ENCODE measurements at regions not wholly inside any gene's neighbourhood (a gene's known extent, or its start where the extent isn't known, plus 50 kb on each side); places are given as distances from the start of the nearest gene placed in this dataset.
A peak's percentile ranks its signal among the peaks of the same experiment; 100 is the strongest.

GRCh38 chr15:70502529-70502928, 260.8 kb downstream of the UACA start:
- intact Hi-C loops (cut with micrococcal nuclease; ENCODE audit: unreplicated experiment) = loop anchor here (5.0 kb wide), 1 partner anchor 405 kb away; the partner anchor contains the start of gene TLE3
- H3K9me2 ChIP-seq (ENCODE audit: insufficient read depth, low read length) = no peaks in the 10 kb centered on the region
- no peaks in the 10 kb centered on the region for H3K9me3 ChIP-seq (ENCODE audit: low read length)
- no peaks in the 10 kb centered on the region for H4K20me1 ChIP-seq (ENCODE audit: insufficient read depth, low read length)
- TF ChIP-seq EZH2phosphoT487 (IDR thresholded peaks at IDR 0.05; ENCODE audit: borderline replicate concordance, low read depth, low read length) (no peak), CTCF (conservative IDR thresholded peaks at IDR 0.05; ENCODE audit: low read length) (no peak)
- H3K36me3 ChIP-seq (ENCODE audit: insufficient read depth, low read length) = no peaks in the 10 kb centered on the region
- POLR2A ChIA-PET = interaction anchor here (1.7 kb wide), 1 partner anchor 10 kb away, joined by 3 read pairs; no protein-coding TSS in a partner anchor
- CTCF ChIA-PET (ENCODE audit: unreplicated experiment) = interaction anchor here (1.1 kb wide), 1 partner anchor 12 kb away, joined by 15 read pairs; no protein-coding TSS in a partner anchor
- peak overlapping the region; percentile 74 for H3K4me2 ChIP-seq (ENCODE audit: low read length)
- no peak for DNase-seq (ENCODE audit: low spot score)
- no peak overlapping the region for H3K4me3 ChIP-seq (ENCODE audit: low read depth, low read length, poor library complexity, severe bottlenecking)
- H2AFZ ChIP-seq (ENCODE audit: low read length) = no peak overlapping the region; the same call in 1 of the 2 replicates
- H3K4me1 ChIP-seq (ENCODE audit: insufficient read depth, low read length, poor library complexity, severe bottlenecking) = peaks cover 57% of the 10 kb centered on the region
- no TSS peak for BruUV-seq (replicated peaks)
- peak overlapping the region; percentile 86 for H3K27ac ChIP-seq (ENCODE audit: low read depth, low read length, poor library complexity, severe bottlenecking)
- no peaks in the 10 kb centered on the region for H3K79me2 ChIP-seq (ENCODE audit: insufficient read depth, low read depth, low read length)

DNA sequence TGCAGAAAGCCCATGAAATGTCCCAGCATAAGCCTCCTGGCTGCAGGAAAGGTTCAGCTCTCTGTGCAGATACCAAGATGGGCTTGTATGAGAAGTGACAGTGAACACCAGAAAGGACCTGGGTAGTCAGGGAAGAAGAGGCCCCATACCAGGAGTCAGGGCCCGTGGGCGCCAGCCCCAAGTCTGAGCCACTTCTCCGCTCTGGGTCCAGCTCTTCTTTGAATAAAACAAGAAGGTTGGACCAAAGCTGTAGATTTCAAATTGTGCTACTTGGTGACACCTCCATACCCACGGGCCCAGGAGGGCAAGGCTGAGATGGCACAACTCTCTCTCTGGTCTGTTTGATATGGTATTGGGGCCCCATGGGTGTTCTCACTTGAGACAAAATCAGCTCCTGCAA, 261.5 kb downstream of the UACA start:
- POLR2A ChIA-PET = no interaction called here
- intact Hi-C loops (cut with micrococcal nuclease; ENCODE audit: unreplicated experiment) = loop anchor here (5.0 kb wide), 1 partner anchor 405 kb away; the partner anchor contains the start of gene TLE3
- H3K4me2 ChIP-seq (ENCODE audit: low read length) = no peak overlapping the region

More for the DNA sequence above, 261.5 kb downstream of the UACA start:
- BruUV-seq (replicated peaks) = no TSS peak
- no peaks in the 10 kb centered on the region for H3K36me3 ChIP-seq (ENCODE audit: insufficient read depth, low read length)
- TF ChIP-seq CTCF (conservative IDR thresholded peaks at IDR 0.05; ENCODE audit: low read length) (no peak), EZH2phosphoT487 (IDR thresholded peaks at IDR 0.05; ENCODE audit: borderline replicate concordance, low read depth, low read length) (no peak)
- no peak for DNase-seq (ENCODE audit: low spot score)
- H2AFZ ChIP-seq (ENCODE audit: low read length) = no peak overlapping the region
- peaks cover 57% of the 10 kb centered on the region for H3K4me1 ChIP-seq (ENCODE audit: insufficient read depth, low read length, poor library complexity, severe bottlenecking)
- H3K79me2 ChIP-seq (ENCODE audit: insufficient read depth, low read depth, low read length) = no peaks in the 10 kb centered on the region
- no peaks in the 10 kb centered on the region for H4K20me1 ChIP-seq (ENCODE audit: insufficient read depth, low read length)
- H3K9me3 ChIP-seq (ENCODE audit: low read length) = no peaks in the 10 kb centered on the region
- no peaks in the 10 kb centered on the region for H3K9me2 ChIP-seq (ENCODE audit: insufficient read depth, low read length)
- no peak overlapping the region for H3K4me3 ChIP-seq (ENCODE audit: low read depth, low read length, poor library complexity, severe bottlenecking)
- CTCF ChIA-PET (ENCODE audit: unreplicated experiment) = no interaction called here
- H3K27ac ChIP-seq (ENCODE audit: low read depth, low read length, poor library complexity, severe bottlenecking) = no peak overlapping the region

Data from OCI-LY7 (cell line).